ENCODE measurements at regions not wholly inside any gene's neighbourhood (a gene's known extent, or its start where the extent isn't known, plus 50 kb on each side); places are given as distances from the start of the nearest gene placed in this dataset.

- TF ChIP-seq NANOG (IDR thresholded peaks at IDR 0.05; ENCODE audit: borderline replicate concordance) (no peak), CTCF (conservative IDR thresholded peaks at IDR 0.05; ENCODE audit: low read depth in 2 of 2) (no peak), EZH2 (IDR thresholded peaks at IDR 0.05; ENCODE audit: low read depth, unreplicated experiment) (no peak), EZH2phosphoT487 (IDR thresholded peaks at IDR 0.05; ENCODE audit: unreplicated experiment) (no peak), ZNF114 (CRISPR knock-in tag; IDR thresholded peaks at IDR 0.05) (no peak)
Measured at GRCh38 chr9:34898846-34899245, 59.2 kb upstream of the PHF24 start.
